GM19397 (cell line): ENCODE measurements at regions not wholly inside any gene's neighbourhood (a gene's known extent, or its start where the extent isn't known, plus 50 kb on each side); places are given as distances from the start of the nearest gene placed in this dataset.
"Not testable (repeated sequence)": the region's sequence is repeated elsewhere in the genome, so short reads cannot be mapped to it uniquely, and the experiment has no call there.

Source experiments
- ATAC-seq: cut with Tn5 transposase; IDR thresholded peaks from one replicate; pipeline ENCODE4 v1.9.1; 2021; ENCODE audit warnings: mild to moderate bottlenecking, moderate library complexity; ENCODE audit not compliant: unreplicated experiment

- no peak for ATAC-seq
These were observed 83.0 kb upstream of the NPSR1 start for GRCh38 chr7:34575006-34575405.

DNA sequence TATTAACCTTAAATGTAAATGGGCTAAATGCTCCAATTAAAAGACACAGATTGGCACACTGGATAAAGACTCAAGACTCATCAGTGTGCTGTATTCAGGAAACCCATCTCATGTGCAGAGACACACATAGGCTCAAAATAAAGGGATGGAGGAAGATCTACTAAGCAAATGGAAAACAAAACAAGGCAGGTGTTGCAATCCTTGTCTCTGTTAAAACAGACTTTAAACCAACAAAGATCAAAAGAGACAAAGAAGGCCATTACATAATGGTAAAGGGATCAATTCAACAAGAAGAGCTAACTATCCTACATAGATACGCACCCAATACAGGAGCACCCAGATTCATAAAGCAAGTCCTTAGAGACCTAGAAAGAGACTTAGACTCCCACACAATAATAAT, 80.1 kb upstream of the NPSR1 start:
- ATAC-seq = not testable (repeated sequence)

- ATAC-seq = not testable (repeated sequence)
These were observed 76.3 kb upstream of the NPSR1 start for GRCh38 chr7:34581698-34582097.

DNA sequence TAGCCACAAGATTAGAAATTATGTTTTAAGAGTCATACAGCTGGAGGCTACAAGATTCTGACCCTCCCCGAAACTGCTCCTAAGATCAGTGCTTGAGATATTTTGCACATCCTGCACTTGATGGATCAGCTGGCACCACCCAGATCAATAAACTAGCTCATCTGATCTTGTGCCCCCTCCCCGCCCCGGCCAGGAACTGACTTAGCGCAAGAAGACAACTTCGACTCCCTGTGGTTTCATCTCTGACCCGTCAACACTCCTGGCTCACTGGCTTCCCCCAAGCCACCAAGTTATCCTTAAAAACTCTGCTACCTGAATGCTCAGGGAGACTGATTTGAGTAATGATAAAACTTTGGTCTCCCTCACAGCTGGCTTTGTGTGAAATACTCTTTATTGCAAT, 73.5 kb upstream of the NPSR1 start:
- ATAC-seq = no peak

DNA sequence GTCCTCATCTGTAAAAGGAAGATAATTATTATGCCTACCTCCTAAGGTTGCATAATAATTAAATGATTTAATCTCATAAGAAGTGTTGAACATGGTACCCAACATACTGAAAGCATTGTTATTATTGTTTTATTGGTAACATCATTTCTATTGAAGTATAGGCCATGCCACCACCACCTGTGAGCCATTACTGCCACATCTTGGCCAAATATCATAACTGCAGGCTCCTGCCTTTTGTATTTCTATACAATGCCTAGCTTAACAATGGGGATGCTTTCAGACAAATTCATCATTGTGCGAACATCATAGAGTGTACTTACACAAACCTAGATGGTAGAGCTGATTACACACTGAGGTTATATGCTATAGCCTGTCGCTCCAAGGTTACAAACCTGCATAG, 61.1 kb upstream of the NPSR1 start:
- no peak for ATAC-seq

GRCh38 chr7:34603711-34604444, 54.1 kb upstream of the NPSR1 start:
- no peak for ATAC-seq
